NT2/D1 (cell line): ENCODE measurements at regions not wholly inside any gene's neighbourhood (a gene's known extent, or its start where the extent isn't known, plus 50 kb on each side); places are given as distances from the start of the nearest gene placed in this dataset.

Experiments
- YY1 ChIP-seq: IDR thresholded peaks from 2 replicates; pipeline ENCODE4 v1.6.1; 2011; ENCODE audit not compliant: insufficient read length, insufficient read depth
- ZNF274 ChIP-seq: IDR thresholded peaks from 2 replicates; pipeline ENCODE4 v1.6.1; 2011; ENCODE audit warnings: mild to moderate bottlenecking, low read depth, low read length

GRCh38 chr2:38180754-38181153, 104.8 kb upstream of the CYP1B1 start:
- TF ChIP-seq ZNF274, result no peak
- TF ChIP-seq YY1, result no peak
